A549 (cell line): ENCODE measurements at regions not wholly inside any gene's neighbourhood (a gene's known extent, or its start where the extent isn't known, plus 50 kb on each side); places are given as distances from the start of the nearest gene placed in this dataset.

ENCODE experiments used
- ATAC-seq, 2 experiments: fragments of 200-7000 bp in 1 of 2; fragments of >200 bp in 1 of 2; cut with Nextera tagmentation in 1 of 2; cut with Tn5 transposase in 1 of 2; 3 replicates each; pipeline versions ENCODE4 v1.8.0 to v1.9.1; 2018 to 2020; ENCODE audit warnings: mild to moderate bottlenecking in 1 of 2, moderate library complexity in 1 of 2
- CTCF ChIA-PET: fragments of 300-600 bp; sonication (Branson Sonifier 250); formaldehyde crosslinking; extraction: SDS; loops from one replicate; lab custom pipeline; 2021; ENCODE audit warnings: antibody characterized with exemption, inconsistent platforms; lab: Yijun Ruan, JAX
- POLR2A ChIA-PET: fragments of 350-600 bp; formaldehyde crosslinking; extraction: SDS; loops from one replicate; lab custom pipeline; 2021; ENCODE audit warnings: antibody characterized with exemption, inconsistent platforms; lab: Yijun Ruan, JAX
- DNase-seq, 2 experiments: peaks; one replicate each; pipeline versions ENCODE4 v3.0.0 to v3.0.0-alpha.2; 2011 to 2016; ENCODE audit warnings: low read depth in 1 of 2, low spot score in 1 of 2
- FAIRE-seq: peaks from 2 replicates; lab custom pipeline; 2011; peaks lifted over from hg19 to GRCh38; lab: Jason Lieb, UNC
- H3K27ac ChIP-seq, 2 experiments: fragments of >200 bp; sonication (Bioruptor Twin); formaldehyde crosslinking; 3 replicates each; pipeline ENCODE4 v1.5.1; 2016 to 2017
- H3K4me1 ChIP-seq: fragments of >200 bp; sonication (Bioruptor Twin); formaldehyde crosslinking; 3 replicates; pipeline ENCODE4 v1.6.1; 2016
- H3K4me2 ChIP-seq: fragments of >200 bp; sonication (Bioruptor Twin); formaldehyde crosslinking; 3 replicates; pipeline ENCODE4 v1.6.1; 2016
- H3K4me3 ChIP-seq: fragments of >200 bp; sonication (Bioruptor Twin); formaldehyde crosslinking; 3 replicates; pipeline ENCODE4 v1.5.1; 2016
- H3K9me3 ChIP-seq: fragments of >200 bp; sonication (Bioruptor Twin); formaldehyde crosslinking; 3 replicates; pipeline ENCODE4 v1.6.1; 2016
- ATOH8 ChIP-seq: fragments of 250-450 bp; sonication (Bioruptor Pico); IDR thresholded peaks from 2 replicates; pipeline ENCODE4 v1.5.0; 2020; ENCODE audit warnings: low read depth, mild to moderate bottlenecking, moderate library complexity
- BHLHE40 ChIP-seq: IDR thresholded peaks from 2 replicates; pipeline ENCODE4 v1.6.1; 2012; ENCODE audit warnings: low read depth, low read length, inconsistent platforms
- CEBPB ChIP-seq, 2 experiments: fragments of >200 bp in 1 of 2; sonication (Bioruptor Twin) in 1 of 2; formaldehyde crosslinking in 1 of 2; IDR thresholded peaks; 2 replicates each; pipeline ENCODE4 v1.6.1; 2012 to 2016
- E2F6 ChIP-seq: IDR thresholded peaks from 2 replicates; pipeline ENCODE4 v1.6.1; 2012; ENCODE audit warnings: low read depth, borderline replicate concordance
- EHMT2 ChIP-seq: fragments of 200-600 bp; sonication (generic); IDR thresholded peaks from 2 replicates; pipeline ENCODE4 v1.6.1; 2016; ENCODE audit warnings: antibody characterized with exemption, low read depth, mild to moderate bottlenecking, moderate library complexity
- ESRRA ChIP-seq: fragments of 150-350 bp; IDR thresholded peaks from 2 replicates; pipeline ENCODE4 v1.6.1; 2014; ENCODE audit warnings: mild to moderate bottlenecking, low read length, borderline replicate concordance
- FOSB ChIP-seq: fragments of 250-450 bp; sonication (Bioruptor Pico); IDR thresholded peaks from 2 replicates; pipeline ENCODE4 v1.5.0; 2020; ENCODE audit warnings: mild to moderate bottlenecking, moderate library complexity
- FOXS1 ChIP-seq: fragments of 250-450 bp; sonication (Bioruptor Pico); IDR thresholded peaks from 2 replicates; pipeline ENCODE4 v1.5.0; 2020; ENCODE audit warnings: mild to moderate bottlenecking, moderate library complexity
- GATA3 ChIP-seq: IDR thresholded peaks from 2 replicates; pipeline ENCODE4 v1.6.1; 2012; ENCODE audit warnings: borderline replicate concordance
- JUNB ChIP-seq: fragments of >200 bp; sonication (Bioruptor Twin); formaldehyde crosslinking; IDR thresholded peaks from 2 replicates; pipeline ENCODE4 v1.6.1; 2016
- MAFK ChIP-seq: fragments of 450-650 bp; IDR thresholded peaks from 2 replicates; pipeline ENCODE4 v1.6.1; 2014; ENCODE audit not compliant: partially characterized antibody
- MAX ChIP-seq: IDR thresholded peaks from 2 replicates; pipeline ENCODE4 v1.6.1; 2012
- NFE2L2 ChIP-seq: fragments of 150-350 bp; conservative IDR thresholded peaks from 2 replicates; pipeline ENCODE4 v1.6.1; 2014; ENCODE audit warnings: low read length
- PBX3 ChIP-seq: IDR thresholded peaks from 2 replicates; pipeline ENCODE4 v1.6.1; 2012
- POLR2AphosphoS2 ChIP-seq: conservative IDR thresholded peaks from 2 replicates; pipeline ENCODE4 v1.6.1; 2012; ENCODE audit warnings: low read length, improper control_type of control experiment, inconsistent platforms
- RAD21 ChIP-seq, 2 experiments: fragments of >200 bp in 1 of 2; sonication (Bioruptor Twin) in 1 of 2; formaldehyde crosslinking in 1 of 2; IDR thresholded peaks in 1 of 2; conservative IDR thresholded peaks in 1 of 2; 2 replicates in 1 of 2; 3 replicates in 1 of 2; pipeline ENCODE4 v1.6.1; 2012 to 2018; ENCODE audit warnings: inconsistent platforms in 1 of 2
- RARB ChIP-seq: fragments of 250-450 bp; sonication (Bioruptor Pico); IDR thresholded peaks from 2 replicates; pipeline ENCODE4 v1.8.0; 2021; ENCODE audit warnings: mild to moderate bottlenecking, moderate library complexity
- RCOR1 ChIP-seq: fragments of 150-350 bp; IDR thresholded peaks from 2 replicates; pipeline ENCODE4 v1.6.1; 2014; ENCODE audit warnings: antibody characterized with exemption, low read length, low read depth
- REST ChIP-seq: fragments of 200-600 bp; sonication (generic); IDR thresholded peaks from 2 replicates; pipeline ENCODE4 v1.6.1; 2016; ENCODE audit warnings: antibody characterized with exemption, mild to moderate bottlenecking, moderate library complexity
- USF2 ChIP-seq: fragments of 450-650 bp; IDR thresholded peaks from 2 replicates; pipeline ENCODE4 v1.6.1; 2014; ENCODE audit warnings: antibody characterized with exemption
- ZNF302 ChIP-seq: fragments of 250-450 bp; sonication (Bioruptor Pico); IDR thresholded peaks from 2 replicates; pipeline ENCODE4 v1.9.0; 2021; ENCODE audit warnings: inconsistent platforms, mild to moderate bottlenecking, moderate library complexity
- ZSCAN20 ChIP-seq: fragments of 250-450 bp; sonication (Bioruptor Pico); IDR thresholded peaks from 2 replicates; pipeline ENCODE4 v1.8.0; 2022; ENCODE audit warnings: mild to moderate bottlenecking, moderate library complexity
- WGBS: methylation state at CpG from one replicate; pipeline ENCODE4 v1.1.6; 2017; ENCODE audit errors: missing lambda C conversion rate; 5-methylcytosine and 5-hydroxymethylcytosine counted together

- 4% methylated on average over 9 of the region's 9 CpGs for WGBS
- ChIA-PET POLR2A (no interaction called here), CTCF (no interaction called here)
- Histone ChIP-seq H3K4me1 (no peaks in the 10 kb centered on the region), H3K9me3 (peaks cover 3% of the 10 kb centered on the region), H3K27ac (no peak overlapping the region), H3K4me2 (no peak overlapping the region), H3K4me3 (no peak overlapping the region)
- no peak for DNase-seq
- no peak for ATAC-seq
- FAIRE-seq, result no peak
- TF ChIP-seq USF2, result no peak
- TF ChIP-seq FOSB, result no peak
- TF ChIP-seq BHLHE40, result no peak
- no peak for TF ChIP-seq RARB (CRISPR knock-in tag)
- no peak for TF ChIP-seq REST
- no peak for TF ChIP-seq NFE2L2
- no peak for TF ChIP-seq FOXS1 (CRISPR knock-in tag)
- TF ChIP-seq ZNF302 (CRISPR knock-in tag), result no peak
- no peak for TF ChIP-seq E2F6
- TF ChIP-seq MAX, result no peak
- TF ChIP-seq RAD21 (conservative IDR thresholded peaks at IDR 0.05 in 1 of 2, IDR thresholded peaks at IDR 0.05 in 1 of 2), result no peak
- TF ChIP-seq ESRRA, result no peak
- no peak for TF ChIP-seq ZSCAN20
- no peak for TF ChIP-seq EHMT2
- TF ChIP-seq RCOR1, result no peak
- no peak for TF ChIP-seq CEBPB (IDR thresholded peaks at IDR 0.05)
- TF ChIP-seq JUNB, result no peak
- no peak for TF ChIP-seq MAFK
- no peak for TF ChIP-seq POLR2AphosphoS2
Measured at GRCh38 chr3:76353683-76354082, 568.3 kb upstream of the ZNF717 start.

GRCh38 chr3:76361010-76361409 lies 575.7 kb upstream of the ZNF717 start:
- FAIRE-seq, result no peak
- POLR2A ChIA-PET, result no interaction called here
- CTCF ChIA-PET, result no interaction called here
- 3% methylated on average over 1 of the region's 1 CpG for WGBS
- ATAC-seq, result no peak
- no peak overlapping the region for H3K4me3 ChIP-seq
- H3K4me1 ChIP-seq, result no peaks in the 10 kb centered on the region
- no peak overlapping the region for H3K4me2 ChIP-seq
- no peak overlapping the region for H3K27ac ChIP-seq
- DNase-seq, result no peak
- peaks cover 2% of the 10 kb centered on the region; the same call in 1 of the 3 replicates for H3K9me3 ChIP-seq
- TF ChIP-seq REST (no peak), PBX3 (no peak), CEBPB (IDR thresholded peaks at IDR 0.05) (no peak), ATOH8 (CRISPR knock-in tag) (no peak), GATA3 (no peak)
